ENCODE measurements at regions not wholly inside any gene's neighbourhood (a gene's known extent, or its start where the extent isn't known, plus 50 kb on each side); places are given as distances from the start of the nearest gene placed in this dataset.

DNA sequence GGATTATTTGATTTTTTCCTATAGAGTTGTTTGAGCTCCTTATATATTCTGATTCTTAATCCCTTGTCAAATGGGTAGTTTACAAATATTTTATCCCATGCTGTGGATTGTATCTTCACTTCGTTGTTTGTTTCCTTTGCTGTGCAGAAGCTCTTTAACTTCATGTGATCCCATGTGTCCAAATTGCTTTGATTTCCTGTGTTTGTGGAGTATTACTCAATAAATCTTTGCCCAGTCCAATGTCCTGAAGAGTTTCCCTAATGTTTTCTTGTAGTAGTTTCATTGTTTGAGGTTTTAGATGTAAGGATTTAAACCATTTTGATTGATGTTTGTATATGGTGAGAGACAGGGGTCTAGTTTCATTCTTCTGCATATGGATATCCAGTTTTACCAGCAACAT lies 143.7 kb upstream of the HTR1E start:
- no peaks in the 10 kb centered on the region for H3K36me3 ChIP-seq (replicated peaks in 1 of 2; ENCODE audit: control insufficient read depth in 1 of 2, insufficient read depth in 2 of 2, low read length in 2 of 2)
- intact Hi-C loops (cut with micrococcal nuclease; ENCODE audit: unreplicated experiment) = no loop called here

More for the DNA sequence above, 143.7 kb upstream of the HTR1E start:
- H3K4me2 ChIP-seq (ENCODE audit: low read depth, low read length) = no peak overlapping the region
- in situ Hi-C loops (cut with HindIII; ENCODE audit: extremely low pct_ligation_motif_present, low pct_unique_long_range_greater_than_20kb) = no loop called here
- H3K27me3 ChIP-seq (ENCODE audit: control insufficient read depth in 1 of 2, insufficient read depth in 2 of 2, low read length in 2 of 2) = no peaks in the 10 kb centered on the region
- no peak overlapping the region for H3K9ac ChIP-seq (ENCODE audit: insufficient read depth, low read depth, low read length)
- no peaks in the 10 kb centered on the region for H3K9me3 ChIP-seq (ENCODE audit: low read length)
- no peaks in the 10 kb centered on the region for H3K79me2 ChIP-seq (ENCODE audit: insufficient read depth, low read length)
- no peaks in the 10 kb centered on the region for H3K4me1 ChIP-seq (ENCODE audit: insufficient read depth, low read length)
- H3K27ac ChIP-seq (ENCODE audit: extremely low read length, insufficient read depth, low read length) = no peak overlapping the region
- DNase-seq (ENCODE audit: low spot score) (no peak), FAIRE-seq (no peak), ATAC-seq (no peak)
- 0% methylated on average over 1 of the region's 1 CpG for WGBS (ENCODE audit: low lambda C conversion rate)
- no TSS peak for BruUV-seq (replicated peaks)
- ChIA-PET POLR2A (no interaction called here), CTCF (ENCODE audit: low intra/inter-chr PET ratio, low total read pairs) (no interaction called here)
- H3K4me3 ChIP-seq (replicated peaks in 1 of 3; ENCODE audit: insufficient read depth in 1 of 3, low read depth in 2 of 3, low read length in 3 of 3) = no peak overlapping the region
- no peaks in the 10 kb centered on the region for H4K20me1 ChIP-seq (ENCODE audit: insufficient read depth, low read length)
- TF ChIP-seq MIER3 (CRISPR knock-in tag; IDR thresholded peaks at IDR 0.05; ENCODE audit: borderline replicate concordance) (no peak), TOPORS (CRISPR knock-in tag; IDR thresholded peaks at IDR 0.05) (no peak), ZNF343 (CRISPR knock-in tag; IDR thresholded peaks at IDR 0.05) (no peak), MYNN (CRISPR knock-in tag; IDR thresholded peaks at IDR 0.05; ENCODE audit: low read depth) (no peak), ZNF775 (CRISPR knock-in tag; IDR thresholded peaks at IDR 0.05; ENCODE audit: borderline replicate concordance) (no peak), HNRNPLL (IDR thresholded peaks at IDR 0.05; ENCODE audit: low read depth, low read length, poor library complexity, severe bottlenecking) (no peak), BRD4 (CRISPR knock-in tag; IDR thresholded peaks at IDR 0.05) (no peak), CBX2 (IDR thresholded peaks at IDR 0.05; ENCODE audit: low read depth, low read length) (no peak), CBX2 (CRISPR knock-in tag; IDR thresholded peaks at IDR 0.05; ENCODE audit: low read depth) (no peak), ISX (CRISPR knock-in tag; conservative IDR thresholded peaks at IDR 0.05) (no peak), ZNF776 (CRISPR knock-in tag; IDR thresholded peaks at IDR 0.05) (no peak)
- TF ChIP-seq, protein P1, sequence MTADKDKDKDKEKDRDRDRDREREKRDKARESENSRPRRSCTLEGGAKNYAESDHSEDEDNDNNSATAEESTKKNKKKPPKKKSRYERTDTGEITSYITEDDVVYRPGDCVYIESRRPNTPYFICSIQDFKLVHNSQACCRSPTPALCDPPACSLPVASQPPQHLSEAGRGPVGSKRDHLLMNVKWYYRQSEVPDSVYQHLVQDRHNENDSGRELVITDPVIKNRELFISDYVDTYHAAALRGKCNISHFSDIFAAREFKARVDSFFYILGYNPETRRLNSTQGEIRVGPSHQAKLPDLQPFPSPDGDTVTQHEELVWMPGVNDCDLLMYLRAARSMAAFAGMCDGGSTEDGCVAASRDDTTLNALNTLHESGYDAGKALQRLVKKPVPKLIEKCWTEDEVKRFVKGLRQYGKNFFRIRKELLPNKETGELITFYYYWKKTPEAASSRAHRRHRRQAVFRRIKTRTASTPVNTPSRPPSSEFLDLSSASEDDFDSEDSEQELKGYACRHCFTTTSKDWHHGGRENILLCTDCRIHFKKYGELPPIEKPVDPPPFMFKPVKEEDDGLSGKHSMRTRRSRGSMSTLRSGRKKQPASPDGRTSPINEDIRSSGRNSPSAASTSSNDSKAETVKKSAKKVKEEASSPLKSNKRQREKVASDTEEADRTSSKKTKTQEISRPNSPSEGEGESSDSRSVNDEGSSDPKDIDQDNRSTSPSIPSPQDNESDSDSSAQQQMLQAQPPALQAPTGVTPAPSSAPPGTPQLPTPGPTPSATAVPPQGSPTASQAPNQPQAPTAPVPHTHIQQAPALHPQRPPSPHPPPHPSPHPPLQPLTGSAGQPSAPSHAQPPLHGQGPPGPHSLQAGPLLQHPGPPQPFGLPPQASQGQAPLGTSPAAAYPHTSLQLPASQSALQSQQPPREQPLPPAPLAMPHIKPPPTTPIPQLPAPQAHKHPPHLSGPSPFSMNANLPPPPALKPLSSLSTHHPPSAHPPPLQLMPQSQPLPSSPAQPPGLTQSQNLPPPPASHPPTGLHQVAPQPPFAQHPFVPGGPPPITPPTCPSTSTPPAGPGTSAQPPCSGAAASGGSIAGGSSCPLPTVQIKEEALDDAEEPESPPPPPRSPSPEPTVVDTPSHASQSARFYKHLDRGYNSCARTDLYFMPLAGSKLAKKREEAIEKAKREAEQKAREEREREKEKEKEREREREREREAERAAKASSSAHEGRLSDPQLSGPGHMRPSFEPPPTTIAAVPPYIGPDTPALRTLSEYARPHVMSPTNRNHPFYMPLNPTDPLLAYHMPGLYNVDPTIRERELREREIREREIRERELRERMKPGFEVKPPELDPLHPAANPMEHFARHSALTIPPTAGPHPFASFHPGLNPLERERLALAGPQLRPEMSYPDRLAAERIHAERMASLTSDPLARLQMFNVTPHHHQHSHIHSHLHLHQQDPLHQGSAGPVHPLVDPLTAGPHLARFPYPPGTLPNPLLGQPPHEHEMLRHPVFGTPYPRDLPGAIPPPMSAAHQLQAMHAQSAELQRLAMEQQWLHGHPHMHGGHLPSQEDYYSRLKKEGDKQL (CRISPR knock-in tag; IDR thresholded peaks at IDR 0.05; ENCODE audit: low read depth) = no peak
- TF ChIP-seq, protein P2, sequence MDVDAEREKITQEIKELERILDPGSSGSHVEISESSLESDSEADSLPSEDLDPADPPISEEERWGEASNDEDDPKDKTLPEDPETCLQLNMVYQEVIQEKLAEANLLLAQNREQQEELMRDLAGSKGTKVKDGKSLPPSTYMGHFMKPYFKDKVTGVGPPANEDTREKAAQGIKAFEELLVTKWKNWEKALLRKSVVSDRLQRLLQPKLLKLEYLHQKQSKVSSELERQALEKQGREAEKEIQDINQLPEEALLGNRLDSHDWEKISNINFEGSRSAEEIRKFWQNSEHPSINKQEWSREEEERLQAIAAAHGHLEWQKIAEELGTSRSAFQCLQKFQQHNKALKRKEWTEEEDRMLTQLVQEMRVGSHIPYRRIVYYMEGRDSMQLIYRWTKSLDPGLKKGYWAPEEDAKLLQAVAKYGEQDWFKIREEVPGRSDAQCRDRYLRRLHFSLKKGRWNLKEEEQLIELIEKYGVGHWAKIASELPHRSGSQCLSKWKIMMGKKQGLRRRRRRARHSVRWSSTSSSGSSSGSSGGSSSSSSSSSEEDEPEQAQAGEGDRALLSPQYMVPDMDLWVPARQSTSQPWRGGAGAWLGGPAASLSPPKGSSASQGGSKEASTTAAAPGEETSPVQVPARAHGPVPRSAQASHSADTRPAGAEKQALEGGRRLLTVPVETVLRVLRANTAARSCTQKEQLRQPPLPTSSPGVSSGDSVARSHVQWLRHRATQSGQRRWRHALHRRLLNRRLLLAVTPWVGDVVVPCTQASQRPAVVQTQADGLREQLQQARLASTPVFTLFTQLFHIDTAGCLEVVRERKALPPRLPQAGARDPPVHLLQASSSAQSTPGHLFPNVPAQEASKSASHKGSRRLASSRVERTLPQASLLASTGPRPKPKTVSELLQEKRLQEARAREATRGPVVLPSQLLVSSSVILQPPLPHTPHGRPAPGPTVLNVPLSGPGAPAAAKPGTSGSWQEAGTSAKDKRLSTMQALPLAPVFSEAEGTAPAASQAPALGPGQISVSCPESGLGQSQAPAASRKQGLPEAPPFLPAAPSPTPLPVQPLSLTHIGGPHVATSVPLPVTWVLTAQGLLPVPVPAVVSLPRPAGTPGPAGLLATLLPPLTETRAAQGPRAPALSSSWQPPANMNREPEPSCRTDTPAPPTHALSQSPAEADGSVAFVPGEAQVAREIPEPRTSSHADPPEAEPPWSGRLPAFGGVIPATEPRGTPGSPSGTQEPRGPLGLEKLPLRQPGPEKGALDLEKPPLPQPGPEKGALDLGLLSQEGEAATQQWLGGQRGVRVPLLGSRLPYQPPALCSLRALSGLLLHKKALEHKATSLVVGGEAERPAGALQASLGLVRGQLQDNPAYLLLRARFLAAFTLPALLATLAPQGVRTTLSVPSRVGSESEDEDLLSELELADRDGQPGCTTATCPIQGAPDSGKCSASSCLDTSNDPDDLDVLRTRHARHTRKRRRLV (CRISPR knock-in tag; IDR thresholded peaks at IDR 0.05) = no peak
- H2AFZ ChIP-seq (ENCODE audit: low read length) = no peak overlapping the region
